GM18868 (cell line): ENCODE measurements at regions not wholly inside any gene's neighbourhood (a gene's known extent, or its start where the extent isn't known, plus 50 kb on each side); places are given as distances from the start of the nearest gene placed in this dataset.

Experiments used
- ATAC-seq: cut with Tn5 transposase; IDR thresholded peaks from one replicate; pipeline ENCODE4 v1.9.1; 2021; ENCODE audit warnings: mild to moderate bottlenecking, moderate library complexity; ENCODE audit not compliant: unreplicated experiment

- ATAC-seq, result no peak
Observed at GRCh38 chr7:130910949-130911944, 177.2 kb upstream of the KLF14 start.

- ATAC-seq, result no peak
Observed at GRCh38 chr7:130912082-130912861, 178.3 kb upstream of the KLF14 start.

DNA sequence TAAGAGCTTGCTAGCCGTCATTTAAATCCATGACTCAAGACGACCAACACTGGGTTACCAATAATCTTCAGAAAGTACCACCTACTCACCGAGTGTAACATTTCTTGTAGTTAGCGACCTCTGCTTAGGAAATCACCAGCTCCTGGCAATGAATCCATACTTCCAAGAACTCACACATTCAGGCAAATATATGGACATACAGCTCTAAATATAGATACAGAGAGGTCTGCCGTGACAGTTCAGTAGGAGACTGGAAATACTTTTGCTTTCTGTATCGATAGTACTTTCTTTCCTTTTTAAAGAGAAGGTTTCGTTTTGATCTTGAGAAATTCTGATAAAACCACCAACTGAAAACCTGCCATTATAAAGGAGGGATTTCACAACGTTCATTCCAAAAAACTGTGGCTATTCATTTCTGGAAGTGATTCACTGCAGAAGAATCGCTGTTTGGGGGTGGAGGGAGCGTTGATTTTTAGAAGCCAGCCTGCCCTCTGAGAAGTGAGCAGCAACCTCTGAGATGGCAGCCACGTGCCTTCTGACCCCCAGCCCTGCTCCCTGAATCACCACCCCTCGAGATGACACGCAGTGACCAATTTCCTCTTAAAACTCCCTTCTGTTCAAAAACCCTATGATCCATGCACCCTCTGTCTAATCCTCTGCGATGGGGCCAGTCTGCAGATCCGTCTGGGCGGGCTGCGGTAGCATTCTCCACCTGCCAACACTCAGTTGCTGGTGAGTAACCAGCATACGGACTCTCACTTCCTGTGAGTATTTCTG, 179.0 kb upstream of the KLF14 start:
- peak; percentile 91 for ATAC-seq

GRCh38 chr7:130913639-130914553, 179.9 kb upstream of the KLF14 start:
- ATAC-seq, result no peak

- ATAC-seq, result no peak
Observed at GRCh38 chr7:130914554-130915294, 180.7 kb upstream of the KLF14 start.

DNA sequence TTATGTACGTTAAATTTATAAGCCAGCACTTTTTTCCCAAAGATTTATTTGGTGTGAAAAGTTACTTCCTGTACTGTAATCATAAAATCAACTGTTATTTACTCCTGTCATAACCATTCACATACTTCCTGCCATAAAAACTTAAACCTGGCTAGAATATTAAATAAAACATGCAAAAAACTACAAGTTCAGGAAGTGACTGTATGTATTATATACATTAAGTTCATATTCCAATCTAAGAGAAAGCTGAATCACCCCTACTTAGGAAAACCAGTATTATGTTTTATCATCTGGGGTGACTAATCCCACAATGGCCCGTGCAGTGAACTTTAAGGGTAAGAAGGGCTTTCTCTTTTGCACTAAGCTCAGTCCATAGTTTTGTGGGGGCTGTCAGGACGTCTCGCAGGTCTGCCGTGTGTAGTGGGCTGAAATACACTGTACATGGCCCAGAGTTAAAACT, 183.7 kb upstream of the KLF14 start:
- ATAC-seq, result no peak

DNA sequence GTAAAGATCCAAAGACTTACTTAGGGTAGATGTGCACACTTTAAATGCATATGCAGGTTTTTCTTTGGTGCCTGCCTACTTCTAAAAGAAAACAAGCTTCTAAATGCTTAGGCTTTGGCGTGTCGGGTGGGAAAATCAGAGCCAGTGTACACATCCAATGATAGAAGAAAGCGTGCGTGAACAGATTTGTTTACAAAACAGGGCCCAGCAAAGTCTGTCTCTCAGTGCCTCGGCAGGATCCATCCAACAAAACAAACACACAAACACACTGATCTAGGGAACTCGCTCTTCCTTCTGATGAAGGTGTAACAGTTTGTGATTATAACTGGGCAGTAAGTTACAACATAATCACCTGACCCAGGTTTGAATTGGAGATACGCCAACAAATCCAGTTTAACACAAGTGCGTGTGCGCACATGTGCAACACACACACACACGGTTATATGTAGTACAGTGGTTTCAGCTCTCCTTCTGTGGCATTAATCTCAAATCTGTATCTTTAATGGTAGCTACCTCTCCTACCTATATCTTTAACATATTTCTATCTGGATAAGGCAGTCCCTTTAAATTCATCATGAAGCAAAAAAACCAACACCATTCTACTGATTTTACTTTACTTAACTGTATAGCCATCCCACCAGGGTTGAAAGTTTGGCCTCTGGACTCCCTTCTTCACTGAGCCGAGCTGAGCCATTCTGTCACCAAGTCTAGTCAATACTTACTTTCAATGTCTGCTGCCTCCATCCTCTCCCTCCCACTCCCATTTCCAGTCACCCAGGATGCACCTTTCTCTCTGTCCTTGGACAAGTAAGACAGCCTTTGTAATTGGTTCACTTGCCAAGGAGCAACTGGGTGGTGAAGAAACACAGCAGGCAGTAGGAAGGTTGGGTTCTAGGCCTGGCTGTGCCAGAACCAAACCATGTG, 184.4 kb upstream of the KLF14 start:
- no peak for ATAC-seq

- no peak for ATAC-seq
Observed at GRCh38 chr7:130919316-130920103, 185.5 kb upstream of the KLF14 start.

DNA sequence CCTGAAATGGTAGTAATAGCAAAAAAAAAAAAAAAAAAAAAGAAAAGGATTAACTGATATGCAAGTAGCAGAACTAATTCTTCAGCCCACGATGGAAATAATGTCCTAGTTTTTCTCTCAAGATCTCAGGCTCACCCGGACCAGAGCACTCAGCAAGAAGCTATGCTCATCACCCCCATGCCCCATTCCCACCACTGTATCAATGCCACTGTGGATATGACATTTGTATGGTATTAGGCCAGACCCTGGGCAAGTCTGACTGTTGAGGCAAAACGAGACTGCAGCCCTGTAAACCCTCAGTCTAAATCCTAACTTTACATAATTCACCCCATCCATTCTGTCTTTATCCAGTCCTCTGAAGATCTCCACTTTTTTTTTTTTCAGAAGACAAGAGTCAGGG, 186.1 kb upstream of the KLF14 start:
- no peak for ATAC-seq

GRCh38 chr7:130921391-130922180, 187.6 kb upstream of the KLF14 start:
- ATAC-seq, result no peak

DNA sequence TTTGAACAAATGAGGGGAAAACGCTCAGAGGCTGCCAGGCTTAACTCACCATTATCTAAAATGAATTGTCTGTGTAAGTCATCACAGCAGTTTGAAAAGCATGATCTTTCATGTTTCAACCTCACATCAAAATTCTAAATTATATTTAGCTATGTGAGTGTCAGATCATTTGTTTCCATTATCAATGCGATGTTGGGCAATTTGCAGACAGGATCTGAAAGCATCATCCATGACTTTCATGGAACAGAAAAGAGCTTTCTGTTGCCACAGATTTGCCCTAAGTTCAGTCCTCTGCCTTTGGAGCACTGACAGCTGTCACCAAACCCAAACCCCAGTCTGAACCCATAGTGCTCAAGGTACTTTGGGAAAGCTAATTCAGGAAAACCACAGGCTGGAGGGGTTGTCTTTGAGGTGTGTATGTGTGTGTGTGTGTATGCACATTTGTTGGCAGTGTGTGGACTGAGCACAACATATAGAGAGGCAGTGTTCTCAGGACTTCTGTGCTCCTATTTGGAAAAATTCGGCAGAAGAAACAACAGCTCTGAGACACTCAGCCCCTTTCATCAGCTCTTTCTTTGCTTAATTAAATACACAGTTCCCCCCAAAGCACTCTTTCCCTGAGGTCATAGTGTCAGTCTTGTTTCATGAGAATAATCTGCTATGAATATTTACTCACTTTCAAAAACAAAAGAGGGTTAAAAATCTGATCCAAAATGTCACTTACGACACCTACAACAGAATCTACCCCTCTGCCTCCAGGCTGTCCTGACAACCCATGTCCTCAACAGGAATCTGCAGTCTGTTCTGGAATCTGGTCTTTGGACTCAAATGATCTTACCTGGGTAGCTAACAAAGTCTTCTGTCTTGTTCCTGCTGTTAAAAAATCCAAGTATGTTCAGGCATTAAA, 188.5 kb upstream of the KLF14 start:
- ATAC-seq, result no peak

- no peak for ATAC-seq
Observed at GRCh38 chr7:130923365-130923764, 189.4 kb upstream of the KLF14 start.

GRCh38 chr7:130923930-130924329, 189.9 kb upstream of the KLF14 start:
- ATAC-seq, result no peak

GRCh38 chr7:130925136-130925794, 191.3 kb upstream of the KLF14 start:
- ATAC-seq, result no peak
